Sigmoid colon (tissue), 6 donors: ENCODE measurements at regions not wholly inside any gene's neighbourhood (a gene's known extent, or its start where the extent isn't known, plus 50 kb on each side); places are given as distances from the start of the nearest gene placed in this dataset.

ENCODE experiments used
- DNase-seq: peaks from one replicate; pipeline ENCODE4 v3.0.0-alpha.2; 2019
- H3K27ac ChIP-seq, 4 donors: fragments of 200-600 bp; sonication (generic); one replicate each; pipeline ENCODE4 v1.5.1; 2016 to 2019; ENCODE audit warnings: mild to moderate bottlenecking in 1 of 4
- H3K27me3 ChIP-seq, 3 donors: fragments of 200-600 bp; sonication (generic); one replicate each; pipeline ENCODE4 v1.5.1; 2019; ENCODE audit warnings: mild to moderate bottlenecking in 1 of 3
- H3K36me3 ChIP-seq, 4 donors: fragments of 200-600 bp; sonication (generic); one replicate each; pipeline ENCODE4 v1.5.1; 2016 to 2019
- H3K4me1 ChIP-seq, 4 donors: fragments of 200-600 bp; sonication (generic); one replicate each; pipeline ENCODE4 v1.5.1; 2017 to 2019
- H3K4me3 ChIP-seq, 4 donors: fragments of 200-600 bp; sonication (generic); one replicate each; pipeline ENCODE4 v1.5.1; 2017 to 2019; ENCODE audit warnings: mild to moderate bottlenecking in 2 of 4, moderate library complexity in 1 of 4
- H3K9me3 ChIP-seq, 4 donors: fragments of 200-600 bp in 3 of 4; sonication (generic) in 3 of 4; one replicate each; pipeline versions ENCODE4 v1.5.1 to v1.6.1; 2013 to 2019
- EP300 ChIP-seq, 4 donors: sonication (generic); formaldehyde crosslinking; IDR thresholded peaks; one replicate each; pipeline ENCODE4 v1.6.1; 2017; ENCODE audit warnings: antibody characterized with exemption in 4 of 4
- POLR2A ChIP-seq, 2 donors: fragments of 450-650 bp; IDR thresholded peaks; one replicate each; pipeline ENCODE4 v1.6.1; 2016; ENCODE audit warnings: antibody characterized with exemption in 2 of 2, mild to moderate bottlenecking in 2 of 2, moderate library complexity in 2 of 2
- POLR2AphosphoS5 ChIP-seq, 4 donors: sonication (generic); formaldehyde crosslinking; IDR thresholded peaks; one replicate each; pipeline ENCODE4 v1.6.1; 2017; ENCODE audit warnings: antibody characterized with exemption in 4 of 4
- WGBS, 2 donors: extraction: QIAGEN DNeasy Blood & Tissue Kit; methylation state at CpG; one replicate each; pipeline ENCODE4 v1.1.7; 2013; 5-methylcytosine and 5-hydroxymethylcytosine counted together
- intact Hi-C: fragments of 100-400 bp; cut with DNase I; formaldehyde crosslinking; loops from one replicate; pipeline ENCODE4 v1.15.1; 2023
- TF ChIP-seq, protein P1 (sequence below), 4 experiments: fragments of 450-650 bp in 3 of 4; fragments of 200-600 bp in 1 of 4; IDR thresholded peaks; one replicate each; pipeline ENCODE4 v1.5.1; 2016 to 2019; ENCODE audit warnings: antibody characterized with exemption in 4 of 4, mild to moderate bottlenecking in 3 of 4, moderate library complexity in 2 of 4
- donor health status: healthy with polysubstance abuse.
- donor health status: healthy.

DNA sequence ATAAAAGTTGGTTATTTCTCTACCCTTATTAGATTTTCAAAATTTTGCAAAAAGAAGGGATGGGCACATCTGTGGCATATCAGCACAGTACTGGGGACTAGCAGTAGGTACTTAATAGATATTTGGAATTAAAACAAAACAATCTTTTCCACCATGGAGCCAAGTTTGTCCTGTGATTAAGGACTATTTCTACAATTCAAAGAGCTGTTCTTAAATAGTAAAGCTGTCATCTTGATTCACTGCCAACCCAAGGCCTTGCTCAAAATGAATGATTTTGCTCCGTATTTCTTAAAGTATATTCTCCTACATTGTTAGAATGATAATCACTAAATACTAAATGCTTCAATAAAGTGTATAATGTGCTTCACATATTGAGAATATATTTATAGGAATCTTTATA lies 169.9 kb downstream of the S1PR1 start:
- no peak for DNase-seq
- no peak overlapping the region for H3K27ac ChIP-seq
- intact Hi-C loops: no loop called here
- no peaks in the 10 kb centered on the region for H3K4me1 ChIP-seq
- WGBS, 2 donors: 73 to 82% methylated on average over 1 of the region's 1 CpG
- no peaks in the 10 kb centered on the region for H3K9me3 ChIP-seq
- no peaks in the 10 kb centered on the region for H3K27me3 ChIP-seq
- no peak overlapping the region for H3K4me3 ChIP-seq
- no peaks in the 10 kb centered on the region for H3K36me3 ChIP-seq
- TF ChIP-seq, protein P1, sequence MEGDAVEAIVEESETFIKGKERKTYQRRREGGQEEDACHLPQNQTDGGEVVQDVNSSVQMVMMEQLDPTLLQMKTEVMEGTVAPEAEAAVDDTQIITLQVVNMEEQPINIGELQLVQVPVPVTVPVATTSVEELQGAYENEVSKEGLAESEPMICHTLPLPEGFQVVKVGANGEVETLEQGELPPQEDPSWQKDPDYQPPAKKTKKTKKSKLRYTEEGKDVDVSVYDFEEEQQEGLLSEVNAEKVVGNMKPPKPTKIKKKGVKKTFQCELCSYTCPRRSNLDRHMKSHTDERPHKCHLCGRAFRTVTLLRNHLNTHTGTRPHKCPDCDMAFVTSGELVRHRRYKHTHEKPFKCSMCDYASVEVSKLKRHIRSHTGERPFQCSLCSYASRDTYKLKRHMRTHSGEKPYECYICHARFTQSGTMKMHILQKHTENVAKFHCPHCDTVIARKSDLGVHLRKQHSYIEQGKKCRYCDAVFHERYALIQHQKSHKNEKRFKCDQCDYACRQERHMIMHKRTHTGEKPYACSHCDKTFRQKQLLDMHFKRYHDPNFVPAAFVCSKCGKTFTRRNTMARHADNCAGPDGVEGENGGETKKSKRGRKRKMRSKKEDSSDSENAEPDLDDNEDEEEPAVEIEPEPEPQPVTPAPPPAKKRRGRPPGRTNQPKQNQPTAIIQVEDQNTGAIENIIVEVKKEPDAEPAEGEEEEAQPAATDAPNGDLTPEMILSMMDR (IDR thresholded peaks at IDR 0.05): no peak
- no peak for TF ChIP-seq POLR2A (IDR thresholded peaks at IDR 0.05)
- no peak for TF ChIP-seq POLR2AphosphoS5 (IDR thresholded peaks at IDR 0.05)
- TF ChIP-seq EP300 (IDR thresholded peaks at IDR 0.05): no peak

DNA sequence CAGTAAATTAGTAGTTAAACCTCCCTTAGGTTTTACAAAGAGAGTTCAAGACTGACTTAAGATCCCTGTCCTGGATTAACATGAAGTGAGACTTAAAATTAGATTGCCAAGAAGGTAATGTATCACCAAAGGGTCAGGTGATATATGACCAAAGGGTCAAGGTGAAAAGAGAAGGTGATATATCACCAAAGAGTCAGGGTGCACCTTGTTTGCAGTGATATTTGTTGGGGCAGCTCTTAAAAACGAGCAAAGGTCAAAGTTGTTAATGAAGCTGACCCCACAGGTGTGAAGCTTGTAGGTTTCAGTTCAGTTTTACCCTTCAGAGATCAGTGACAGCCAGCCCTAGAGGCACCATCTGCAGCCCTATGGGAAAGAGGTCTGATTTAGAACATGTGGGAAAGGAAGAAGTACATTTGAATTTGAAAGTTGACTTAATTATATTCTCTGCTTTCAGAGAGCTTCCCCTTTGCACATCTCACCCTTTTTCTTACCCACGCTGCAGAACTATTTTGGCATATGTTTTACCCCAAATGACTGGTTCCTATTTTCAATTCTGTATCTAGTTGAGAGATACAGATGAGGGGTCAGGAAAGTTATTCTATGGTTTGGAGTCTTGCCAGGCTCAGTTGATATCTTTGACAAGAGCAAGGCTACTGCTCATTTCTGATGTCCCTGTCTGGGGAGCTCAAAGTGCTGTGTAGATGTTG lies 170.8 kb downstream of the S1PR1 start:
- Histone ChIP-seq H3K27me3 (no peaks in the 10 kb centered on the region), H3K27ac (no peak overlapping the region), H3K4me3 (no peak overlapping the region), H3K4me1 (no peaks in the 10 kb centered on the region), H3K36me3 (no peaks in the 10 kb centered on the region), H3K9me3 (no peaks in the 10 kb centered on the region)
- WGBS, 2 donors: 46 to 47% methylated on average over 2 of the region's 2 CpGs
- TF ChIP-seq, protein P1 (IDR thresholded peaks at IDR 0.05): no peak
- TF ChIP-seq POLR2AphosphoS5 (IDR thresholded peaks at IDR 0.05) (no peak), POLR2A (IDR thresholded peaks at IDR 0.05) (no peak)
- DNase-seq: no peak
- intact Hi-C loops: no loop called here

DNA sequence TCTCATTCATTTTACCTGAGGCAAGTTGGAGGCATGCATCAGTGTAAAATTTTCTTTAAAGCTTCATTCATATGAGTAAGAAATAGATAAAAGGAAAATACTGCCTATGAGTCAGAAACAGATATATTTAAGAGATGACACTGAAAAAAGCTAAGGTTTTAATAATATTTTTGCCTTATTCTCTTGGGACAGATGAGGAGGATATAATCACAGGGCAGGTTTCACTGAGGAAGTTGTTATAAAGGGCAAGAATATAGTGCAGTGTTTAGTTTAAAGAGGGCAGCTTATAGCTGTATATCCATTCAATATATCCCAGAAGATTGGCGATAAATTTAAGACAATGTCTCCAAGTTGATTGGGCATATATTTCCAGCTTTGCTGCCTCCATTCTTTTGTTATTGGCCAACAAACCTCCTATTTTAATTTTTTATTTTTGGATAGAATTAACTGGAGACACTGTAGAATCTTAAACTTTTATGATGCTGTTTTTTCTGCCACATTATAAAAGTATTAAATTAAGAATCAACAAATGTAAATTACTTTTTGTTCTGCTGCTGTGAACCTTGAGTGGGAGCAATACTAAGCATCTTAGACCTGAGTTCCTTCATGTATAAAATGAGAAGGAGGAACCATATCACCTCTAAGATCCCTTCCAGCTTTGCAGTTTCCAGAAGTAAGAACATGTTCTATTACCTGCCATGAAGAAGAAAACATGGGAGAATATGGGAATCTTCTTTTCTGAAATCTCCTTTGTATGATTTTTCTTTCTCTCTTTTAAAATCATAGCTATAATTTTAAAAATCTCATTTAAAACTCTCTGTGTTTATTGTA lies 171.6 kb downstream of the S1PR1 start:
- 92 to 98% methylated on average over 1 of the region's 1 CpG for WGBS, 2 donors
- DNase-seq: no peak
- intact Hi-C loops: no loop called here

DNA sequence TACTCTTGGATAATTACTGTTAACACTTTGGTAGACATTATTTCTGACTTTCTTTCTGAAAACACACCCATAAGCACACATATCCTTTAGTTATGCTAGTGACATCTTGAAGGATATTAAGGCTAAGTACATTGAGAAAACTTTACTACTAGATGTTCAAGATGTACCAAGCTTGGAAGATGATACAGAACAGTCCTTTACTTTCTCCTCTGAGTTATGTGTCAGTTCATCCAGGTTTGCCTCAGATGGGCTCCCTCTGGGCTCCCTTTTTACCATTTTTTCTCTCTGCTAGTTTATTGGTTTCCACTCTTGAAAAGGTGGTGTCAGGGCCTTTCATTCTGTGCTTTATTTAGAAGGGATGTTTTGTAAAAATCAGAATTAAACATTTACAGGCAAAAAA lies 172.3 kb downstream of the S1PR1 start:
- no peak for DNase-seq
- Histone ChIP-seq H3K36me3 (no peaks in the 10 kb centered on the region), H3K9me3 (no peaks in the 10 kb centered on the region), H3K4me1 (no peaks in the 10 kb centered on the region), H3K27ac (no peak overlapping the region), H3K4me3 (no peak overlapping the region), H3K27me3 (no peaks in the 10 kb centered on the region)
- intact Hi-C loops: no loop called here
- TF ChIP-seq, protein P1 (IDR thresholded peaks at IDR 0.05): no peak
- TF ChIP-seq POLR2A (IDR thresholded peaks at IDR 0.05) (no peak), POLR2AphosphoS5 (IDR thresholded peaks at IDR 0.05) (no peak), EP300 (IDR thresholded peaks at IDR 0.05) (no peak)

More for the DNA sequence above, 171.6 kb downstream of the S1PR1 start:
- no peaks in the 10 kb centered on the region for H3K9me3 ChIP-seq
- TF ChIP-seq POLR2AphosphoS5 (IDR thresholded peaks at IDR 0.05) (no peak), POLR2A (IDR thresholded peaks at IDR 0.05) (no peak), EP300 (IDR thresholded peaks at IDR 0.05) (no peak)
- TF ChIP-seq, protein P1 (IDR thresholded peaks at IDR 0.05): no peak
- H3K4me3 ChIP-seq: no peak overlapping the region
- no peak overlapping the region for H3K27ac ChIP-seq
- H3K27me3 ChIP-seq: no peaks in the 10 kb centered on the region
- no peaks in the 10 kb centered on the region for H3K36me3 ChIP-seq
- H3K4me1 ChIP-seq: no peaks in the 10 kb centered on the region
